ENCODE measurements at regions not wholly inside any gene's neighbourhood (a gene's known extent, or its start where the extent isn't known, plus 50 kb on each side); places are given as distances from the start of the nearest gene placed in this dataset.

DNA sequence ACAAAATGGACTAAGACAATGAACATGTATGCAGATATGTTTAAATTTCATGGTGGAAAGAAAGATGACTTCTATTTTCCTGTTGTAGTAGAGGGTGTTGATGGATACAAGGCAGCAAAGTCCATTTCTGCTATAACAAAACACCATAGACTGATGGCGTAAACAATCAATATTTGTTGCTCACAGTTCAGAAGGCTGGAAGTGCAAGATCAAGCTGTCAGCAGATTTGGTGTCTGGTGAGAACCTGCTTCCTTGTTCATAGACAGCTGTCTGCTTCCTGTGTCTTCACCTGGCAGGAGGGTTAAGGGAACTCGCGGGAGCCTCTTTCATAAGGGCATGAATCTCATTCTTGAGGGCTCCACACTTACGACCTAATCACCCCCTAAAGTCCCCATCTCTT lies 83.0 kb upstream of the ELOVL5 start:
- TF ChIP-seq EZH2phosphoT487 (IDR thresholded peaks at IDR 0.05; ENCODE audit: borderline replicate concordance, low read depth, low read length) (no peak), CTCF (conservative IDR thresholded peaks at IDR 0.05; ENCODE audit: low read length) (no peak)
- CTCF ChIA-PET (ENCODE audit: unreplicated experiment), result no interaction called here
- H3K4me3 ChIP-seq (ENCODE audit: low read depth, low read length, poor library complexity, severe bottlenecking), result no peak overlapping the region

GRCh38 chr6:53429401-53429800 lies 80.7 kb upstream of the ELOVL5 start:
- Histone ChIP-seq H3K4me1 (ENCODE audit: insufficient read depth, low read length, poor library complexity, severe bottlenecking) (peaks cover 2% of the 10 kb centered on the region), H4K20me1 (ENCODE audit: insufficient read depth, low read length) (no peaks in the 10 kb centered on the region), H3K9me2 (ENCODE audit: insufficient read depth, low read length) (no peaks in the 10 kb centered on the region), H3K9me3 (ENCODE audit: low read length) (no peaks in the 10 kb centered on the region), H2AFZ (ENCODE audit: low read length) (no peak overlapping the region), H3K4me3 (ENCODE audit: low read depth, low read length, poor library complexity, severe bottlenecking) (no peak overlapping the region), H3K36me3 (ENCODE audit: insufficient read depth, low read length) (no peaks in the 10 kb centered on the region), H3K79me2 (ENCODE audit: insufficient read depth, low read depth, low read length) (no peaks in the 10 kb centered on the region), H3K4me2 (ENCODE audit: low read length) (no peak overlapping the region), H3K27ac (ENCODE audit: low read depth, low read length, poor library complexity, severe bottlenecking) (no peak overlapping the region)
- TF ChIP-seq CTCF (conservative IDR thresholded peaks at IDR 0.05; ENCODE audit: low read length), result no peak
- no peak for TF ChIP-seq EZH2phosphoT487 (IDR thresholded peaks at IDR 0.05; ENCODE audit: borderline replicate concordance, low read depth, low read length)
- POLR2A ChIA-PET, result interaction anchor here (0.6 to 1.4 kb wide), 3 partner anchors 43 to 298 kb away, joined by 3 read pairs; no protein-coding TSS in a partner anchor
- BruUV-seq (replicated peaks), result no TSS peak
- intact Hi-C loops (cut with micrococcal nuclease; ENCODE audit: unreplicated experiment), result no loop called here
- CTCF ChIA-PET (ENCODE audit: unreplicated experiment), result no interaction called here
- DNase-seq (ENCODE audit: low spot score), result no peak

More for the DNA sequence above, 83.0 kb upstream of the ELOVL5 start:
- no peak overlapping the region for H3K4me2 ChIP-seq (ENCODE audit: low read length)
- no peak overlapping the region for H3K27ac ChIP-seq (ENCODE audit: low read depth, low read length, poor library complexity, severe bottlenecking)
- no peak for DNase-seq (ENCODE audit: low spot score)
- no TSS peak for BruUV-seq (replicated peaks)
- no peaks in the 10 kb centered on the region for H3K36me3 ChIP-seq (ENCODE audit: insufficient read depth, low read length)
- no peak overlapping the region for H2AFZ ChIP-seq (ENCODE audit: low read length)
- H3K9me3 ChIP-seq (ENCODE audit: low read length), result no peaks in the 10 kb centered on the region
- intact Hi-C loops (cut with micrococcal nuclease; ENCODE audit: unreplicated experiment), result no loop called here
- no peaks in the 10 kb centered on the region for H3K79me2 ChIP-seq (ENCODE audit: insufficient read depth, low read depth, low read length)
- H4K20me1 ChIP-seq (ENCODE audit: insufficient read depth, low read length), result no peaks in the 10 kb centered on the region
- POLR2A ChIA-PET, result interaction anchor here (1.0 to 1.3 kb wide), 2 partner anchors 15 to 32 kb away, joined by 3 read pairs; no protein-coding TSS in a partner anchor
- no peaks in the 10 kb centered on the region for H3K9me2 ChIP-seq (ENCODE audit: insufficient read depth, low read length)
- no peaks in the 10 kb centered on the region for H3K4me1 ChIP-seq (ENCODE audit: insufficient read depth, low read length, poor library complexity, severe bottlenecking)

GRCh38 chr6:53428886-53429285 lies 80.1 kb upstream of the ELOVL5 start:
- CTCF ChIA-PET (ENCODE audit: unreplicated experiment), result no interaction called here

More at GRCh38 chr6:53428886-53429285, 80.1 kb upstream of the ELOVL5 start:
- Histone ChIP-seq H3K36me3 (ENCODE audit: insufficient read depth, low read length) (no peaks in the 10 kb centered on the region), H3K4me2 (ENCODE audit: low read length) (no peak overlapping the region), H3K79me2 (ENCODE audit: insufficient read depth, low read depth, low read length) (no peaks in the 10 kb centered on the region), H3K27ac (ENCODE audit: low read depth, low read length, poor library complexity, severe bottlenecking) (no peak overlapping the region), H3K4me1 (ENCODE audit: insufficient read depth, low read length, poor library complexity, severe bottlenecking) (peaks cover 6% of the 10 kb centered on the region), H2AFZ (ENCODE audit: low read length) (no peak overlapping the region), H4K20me1 (ENCODE audit: insufficient read depth, low read length) (no peaks in the 10 kb centered on the region), H3K9me2 (ENCODE audit: insufficient read depth, low read length) (no peaks in the 10 kb centered on the region), H3K9me3 (ENCODE audit: low read length) (no peaks in the 10 kb centered on the region), H3K4me3 (ENCODE audit: low read depth, low read length, poor library complexity, severe bottlenecking) (no peak overlapping the region)
- POLR2A ChIA-PET, result interaction anchor here (0.6 to 1.4 kb wide), 3 partner anchors 19 to 196 kb away, joined by 3 read pairs; no protein-coding TSS in a partner anchor
- intact Hi-C loops (cut with micrococcal nuclease; ENCODE audit: unreplicated experiment), result no loop called here
- BruUV-seq (replicated peaks), result no TSS peak
- DNase-seq (ENCODE audit: low spot score), result no peak
- TF ChIP-seq CTCF (conservative IDR thresholded peaks at IDR 0.05; ENCODE audit: low read length) (no peak), EZH2phosphoT487 (IDR thresholded peaks at IDR 0.05; ENCODE audit: borderline replicate concordance, low read depth, low read length) (no peak)

All from OCI-LY7 (cell line).